Uterus (tissue), 3 donors: ENCODE measurements at regions not wholly inside any gene's neighbourhood (a gene's known extent, or its start where the extent isn't known, plus 50 kb on each side); places are given as distances from the start of the nearest gene placed in this dataset.

Source experiments
- DNase-seq, 2 donors: peaks; one replicate each; pipeline ENCODE4 v3.0.0-alpha.2; 2019 to 2020
- H3K27ac ChIP-seq, 2 donors: fragments of 200-600 bp; sonication (generic); 1 replicate in 1 of 2; 2 replicates in 1 of 2; pipeline ENCODE4 v1.5.1; 2016 to 2018
- H3K27me3 ChIP-seq, 2 donors: fragments of 200-600 bp; sonication (generic); one replicate each; pipeline ENCODE4 v1.5.1; 2018 to 2019; ENCODE audit warnings: control low read depth in 1 of 2
- H3K36me3 ChIP-seq, 2 donors: fragments of 200-600 bp; sonication (generic); one replicate each; pipeline ENCODE4 v1.5.1; 2019; ENCODE audit warnings: control low read depth in 1 of 2
- H3K4me1 ChIP-seq, 2 donors: fragments of 200-600 bp; sonication (generic); one replicate each; pipeline ENCODE4 v1.5.1; 2018 to 2019; ENCODE audit warnings: control low read depth in 1 of 2
- H3K4me3 ChIP-seq, 2 donors: fragments of 200-600 bp; sonication (generic); 1 replicate in 1 of 2; 2 replicates in 1 of 2; pipeline ENCODE4 v1.5.1; 2018 to 2019; ENCODE audit warnings: mild to moderate bottlenecking in 1 of 2
- H3K9me3 ChIP-seq, 2 donors: fragments of 200-600 bp; sonication (generic); one replicate each; pipeline ENCODE4 v1.5.1; 2019; ENCODE audit warnings: control low read depth in 1 of 2
- POLR2A ChIP-seq, 2 donors: fragments of 450-650 bp; IDR thresholded peaks; one replicate each; pipeline ENCODE4 v1.6.1; 2016; ENCODE audit warnings: antibody characterized with exemption in 2 of 2, mild to moderate bottlenecking in 1 of 2, moderate library complexity in 1 of 2
- intact Hi-C: fragments of 100-400 bp; cut with DNase I; formaldehyde crosslinking; loops from one replicate; pipeline ENCODE4 v1.15.1; 2023; ENCODE audit warnings: low total_unique reads
- TF ChIP-seq, protein P1 (sequence below), 4 experiments: fragments of 200-600 bp in 2 of 4; fragments of 450-650 bp in 2 of 4; sonication (generic) in 2 of 4; IDR thresholded peaks; one replicate each; pipeline ENCODE4 v1.5.1; 2016 to 2019; ENCODE audit warnings: antibody characterized with exemption in 4 of 4, mild to moderate bottlenecking in 2 of 4, moderate library complexity in 1 of 4
- donor health status: DM: yes; HTN: yes; CAD: no.

DNA sequence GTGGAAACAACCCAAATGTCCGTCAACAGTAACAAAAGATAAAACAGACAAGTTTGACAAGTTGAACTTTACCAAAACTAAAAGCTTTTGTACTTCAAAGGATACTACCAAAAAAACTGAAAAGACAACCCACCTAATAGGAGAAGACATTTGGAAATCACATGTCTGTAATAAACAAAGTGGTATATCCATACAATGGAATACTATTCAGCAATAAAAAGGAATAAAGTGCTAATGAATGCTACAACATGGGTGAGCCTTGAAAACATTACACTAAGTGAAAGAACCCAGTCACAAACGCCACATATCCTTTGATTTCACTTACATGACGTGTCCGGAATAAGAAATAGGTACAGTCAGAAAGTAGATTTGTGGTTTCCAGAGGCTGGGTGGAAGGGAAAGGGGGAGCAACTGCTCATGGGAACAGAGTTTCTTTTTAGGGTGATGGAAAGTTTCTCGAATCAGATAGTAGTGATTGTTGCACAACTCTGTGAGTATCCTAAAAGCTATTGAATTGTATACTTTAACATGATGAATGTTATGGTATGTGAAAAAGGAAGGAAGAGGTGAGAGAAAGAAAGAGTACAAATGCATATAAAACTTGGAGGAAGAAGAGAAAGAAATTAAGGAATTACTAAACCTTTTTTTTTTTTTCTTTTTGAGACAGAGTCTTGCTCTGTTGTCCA is 72.7 kb upstream of the ABHD2 start:
- no peak overlapping the region for H3K27ac ChIP-seq
- H3K4me1 ChIP-seq: no peaks in the 10 kb centered on the region
- no peak for DNase-seq
- TF ChIP-seq POLR2A (IDR thresholded peaks at IDR 0.05): no peak
- TF ChIP-seq, protein P1, sequence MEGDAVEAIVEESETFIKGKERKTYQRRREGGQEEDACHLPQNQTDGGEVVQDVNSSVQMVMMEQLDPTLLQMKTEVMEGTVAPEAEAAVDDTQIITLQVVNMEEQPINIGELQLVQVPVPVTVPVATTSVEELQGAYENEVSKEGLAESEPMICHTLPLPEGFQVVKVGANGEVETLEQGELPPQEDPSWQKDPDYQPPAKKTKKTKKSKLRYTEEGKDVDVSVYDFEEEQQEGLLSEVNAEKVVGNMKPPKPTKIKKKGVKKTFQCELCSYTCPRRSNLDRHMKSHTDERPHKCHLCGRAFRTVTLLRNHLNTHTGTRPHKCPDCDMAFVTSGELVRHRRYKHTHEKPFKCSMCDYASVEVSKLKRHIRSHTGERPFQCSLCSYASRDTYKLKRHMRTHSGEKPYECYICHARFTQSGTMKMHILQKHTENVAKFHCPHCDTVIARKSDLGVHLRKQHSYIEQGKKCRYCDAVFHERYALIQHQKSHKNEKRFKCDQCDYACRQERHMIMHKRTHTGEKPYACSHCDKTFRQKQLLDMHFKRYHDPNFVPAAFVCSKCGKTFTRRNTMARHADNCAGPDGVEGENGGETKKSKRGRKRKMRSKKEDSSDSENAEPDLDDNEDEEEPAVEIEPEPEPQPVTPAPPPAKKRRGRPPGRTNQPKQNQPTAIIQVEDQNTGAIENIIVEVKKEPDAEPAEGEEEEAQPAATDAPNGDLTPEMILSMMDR (IDR thresholded peaks at IDR 0.05): no peak
- intact Hi-C loops: loop anchor here (5.0 kb wide), 1 partner anchor 108 kb away; no protein-coding TSS in a partner anchor
- no peak overlapping the region for H3K4me3 ChIP-seq
- H3K9me3 ChIP-seq: no peaks in the 10 kb centered on the region
- no peaks in the 10 kb centered on the region for H3K27me3 ChIP-seq
- H3K36me3 ChIP-seq: no peaks in the 10 kb centered on the region

GRCh38 chr15:89016549-89017041 is 71.7 kb upstream of the ABHD2 start:
- no peak for TF ChIP-seq POLR2A (IDR thresholded peaks at IDR 0.05)
- TF ChIP-seq, protein P1 (IDR thresholded peaks at IDR 0.05): no peak
- Histone ChIP-seq H3K4me1 (no peaks in the 10 kb centered on the region), H3K27me3 (no peaks in the 10 kb centered on the region), H3K36me3 (no peaks in the 10 kb centered on the region), H3K27ac (peak overlapping the region; percentile 73 to 94), H3K9me3 (no peaks in the 10 kb centered on the region), H3K4me3 (no peak overlapping the region)
- intact Hi-C loops: loop anchor here (5.0 kb wide), 1 partner anchor 109 kb away; no protein-coding TSS in a partner anchor
- peak in 1 of 2 donors; percentile 46 for DNase-seq

DNA sequence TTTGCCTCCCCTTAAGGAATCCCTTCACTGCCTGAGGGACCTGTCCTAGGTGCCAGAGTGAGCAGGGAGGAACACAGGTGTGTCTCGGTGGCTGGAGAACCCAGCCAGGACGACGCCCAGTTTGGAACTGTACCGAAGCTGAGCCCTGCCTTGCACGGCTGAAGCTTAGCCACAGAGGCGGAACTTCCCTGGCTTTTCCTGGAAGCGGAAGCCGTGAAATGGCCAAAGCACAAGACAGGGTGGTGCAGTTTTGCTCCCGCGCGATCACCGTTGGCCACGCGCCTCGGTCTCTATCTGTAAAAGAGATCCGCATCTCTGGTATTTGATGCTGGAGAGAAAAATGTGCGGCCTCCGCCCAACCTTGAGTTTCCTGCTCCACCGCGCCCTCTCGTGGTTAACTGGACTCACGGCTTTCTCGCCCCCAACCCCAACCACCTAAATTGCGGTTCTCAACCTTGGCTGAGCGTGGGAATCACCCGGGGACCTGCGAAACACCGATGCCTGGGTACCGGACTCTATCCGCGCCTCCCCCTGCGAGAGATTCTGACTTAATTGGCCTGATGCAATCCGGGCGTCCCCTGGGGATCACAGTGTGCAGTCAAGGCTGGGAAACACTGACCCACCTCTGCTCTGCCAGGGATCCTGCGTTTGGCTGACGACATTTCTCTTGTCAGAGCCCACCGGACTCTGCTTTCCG is 70.7 kb upstream of the ABHD2 start:
- Histone ChIP-seq H3K36me3 (no peaks in the 10 kb centered on the region), H3K4me1 (no peaks in the 10 kb centered on the region), H3K27me3 (no peaks in the 10 kb centered on the region), H3K27ac (peak overlapping the region; percentile 73 to 94), H3K9me3 (no peaks in the 10 kb centered on the region), H3K4me3 (peak overlapping the region; percentile 1 to 25)
- intact Hi-C loops: loop anchor here (5.0 kb wide), 1 partner anchor 110 kb away; no protein-coding TSS in a partner anchor
- peak; percentile 81 to 82 for DNase-seq
- TF ChIP-seq, protein P1 (IDR thresholded peaks at IDR 0.05): peak; percentile 69 to 81 (median 76)
- TF ChIP-seq POLR2A (IDR thresholded peaks at IDR 0.05): no peak

- TF ChIP-seq, protein P1 (IDR thresholded peaks at IDR 0.05): no peak
- no peak for TF ChIP-seq POLR2A (IDR thresholded peaks at IDR 0.05)
- no peaks in the 10 kb centered on the region for H3K4me1 ChIP-seq
- peak; percentile 78 to 83 for DNase-seq
- no peaks in the 10 kb centered on the region for H3K27me3 ChIP-seq
- H3K36me3 ChIP-seq: no peaks in the 10 kb centered on the region
- no peak overlapping the region for H3K4me3 ChIP-seq
- intact Hi-C loops: loop anchor here (5.0 kb wide), 1 partner anchor 111 kb away; no protein-coding TSS in a partner anchor
- H3K27ac ChIP-seq: peak overlapping the region; percentile 73 to 94
- H3K9me3 ChIP-seq: no peaks in the 10 kb centered on the region
These were observed 70.0 kb upstream of the ABHD2 start for GRCh38 chr15:89018207-89018606.

DNA sequence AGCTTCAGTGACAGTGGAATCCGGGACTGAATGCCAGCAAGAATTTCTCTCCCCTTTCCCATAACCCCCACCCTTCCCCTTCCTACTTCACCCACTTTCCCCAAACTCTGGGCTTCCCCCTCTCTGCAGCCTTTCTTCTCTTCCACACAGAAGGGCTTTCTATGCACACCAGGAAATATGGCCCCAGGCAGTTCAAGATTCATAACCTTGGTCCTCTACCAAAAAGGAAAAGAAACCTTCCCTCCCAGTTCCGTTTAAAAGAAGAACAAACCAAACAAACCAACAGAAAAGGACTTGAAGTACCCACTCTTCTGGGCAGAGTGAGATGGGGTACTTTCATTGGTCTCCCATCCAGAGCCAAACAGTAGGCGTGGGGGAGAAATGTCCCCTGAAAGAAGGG is 68.8 kb upstream of the ABHD2 start:
- DNase-seq: no peak
- no peak overlapping the region for H3K4me3 ChIP-seq
- H3K9me3 ChIP-seq: no peaks in the 10 kb centered on the region
- no peak for TF ChIP-seq POLR2A (IDR thresholded peaks at IDR 0.05)
- TF ChIP-seq, protein P1 (IDR thresholded peaks at IDR 0.05): no peak
- no peaks in the 10 kb centered on the region for H3K27me3 ChIP-seq
- H3K36me3 ChIP-seq: no peaks in the 10 kb centered on the region
- intact Hi-C loops: loop anchor here (5.0 kb wide), 1 partner anchor 112 kb away; no protein-coding TSS in a partner anchor
- H3K4me1 ChIP-seq: no peaks in the 10 kb centered on the region
- peak overlapping the region; percentile 73 to 94 for H3K27ac ChIP-seq
